Muscle layer of duodenum (tissue), 2 donors: ENCODE measurements at regions not wholly inside any gene's neighbourhood (a gene's known extent, or its start where the extent isn't known, plus 50 kb on each side); places are given as distances from the start of the nearest gene placed in this dataset.

ENCODE experiments used
- H3K27ac ChIP-seq: one replicate; pipeline ENCODE4 v1.7.0; 2013; ENCODE audit warnings: mild to moderate bottlenecking, low read length
- H3K27me3 ChIP-seq: one replicate; pipeline ENCODE4 v1.7.0; 2013; ENCODE audit warnings: low read depth, mild to moderate bottlenecking, control low read depth, low read length
- H3K36me3 ChIP-seq, 2 donors: one replicate each; pipeline ENCODE4 v1.7.0; 2013; ENCODE audit warnings: low read length in 2 of 2, control low read depth in 1 of 2, mild to moderate bottlenecking in 1 of 2; ENCODE audit not compliant: insufficient read depth in 2 of 2, control insufficient read depth in 1 of 2
- H3K4me1 ChIP-seq, 2 donors: one replicate each; pipeline ENCODE4 v1.7.0; 2013; ENCODE audit warnings: low read length in 2 of 2, mild to moderate bottlenecking in 2 of 2, control low read depth in 1 of 2, moderate library complexity in 1 of 2; ENCODE audit not compliant: insufficient read depth in 2 of 2, control insufficient read depth in 1 of 2
- H3K4me3 ChIP-seq, 2 donors: one replicate each; pipeline ENCODE4 v1.7.0; 2013; ENCODE audit warnings: low read length in 2 of 2, low read depth in 1 of 2, mild to moderate bottlenecking in 1 of 2
- H3K9me3 ChIP-seq, 2 donors: one replicate each; pipeline ENCODE4 v1.7.0; 2013; ENCODE audit warnings: low read length in 2 of 2, control low read depth in 1 of 2, mild to moderate bottlenecking in 1 of 2; ENCODE audit not compliant: control insufficient read depth in 1 of 2
- donor health status: healthy.

- Histone ChIP-seq H3K36me3 (no peaks in the 10 kb centered on the region), H3K27ac (no peak overlapping the region), H3K4me1 (peaks cover 0 to 5% of the 10 kb centered on the region in 2 donors), H3K27me3 (no peaks in the 10 kb centered on the region), H3K4me3 (peak overlapping the region; percentile 12 to 49), H3K9me3 (no peaks in the 10 kb centered on the region)
Observed at GRCh38 chr6:166758136-166758704, 131.2 kb upstream of the RPS6KA2 start.

GRCh38 chr6:166757232-166758135 is 130.4 kb upstream of the RPS6KA2 start:
- Histone ChIP-seq H3K27me3 (no peaks in the 10 kb centered on the region), H3K36me3 (no peaks in the 10 kb centered on the region), H3K4me3 (peak overlapping the region; percentile 12 to 49), H3K27ac (no peak overlapping the region), H3K4me1 (peaks cover 0 to 5% of the 10 kb centered on the region in 2 donors), H3K9me3 (no peaks in the 10 kb centered on the region)

- Histone ChIP-seq H3K9me3 (no peaks in the 10 kb centered on the region), H3K36me3 (no peaks in the 10 kb centered on the region), H3K4me1 (peaks cover 0 to 5% of the 10 kb centered on the region in 2 donors), H3K27ac (no peak overlapping the region), H3K27me3 (no peaks in the 10 kb centered on the region), H3K4me3 (no peak overlapping the region)
Observed at GRCh38 chr6:166754218-166755030, 127.4 kb upstream of the RPS6KA2 start.

DNA sequence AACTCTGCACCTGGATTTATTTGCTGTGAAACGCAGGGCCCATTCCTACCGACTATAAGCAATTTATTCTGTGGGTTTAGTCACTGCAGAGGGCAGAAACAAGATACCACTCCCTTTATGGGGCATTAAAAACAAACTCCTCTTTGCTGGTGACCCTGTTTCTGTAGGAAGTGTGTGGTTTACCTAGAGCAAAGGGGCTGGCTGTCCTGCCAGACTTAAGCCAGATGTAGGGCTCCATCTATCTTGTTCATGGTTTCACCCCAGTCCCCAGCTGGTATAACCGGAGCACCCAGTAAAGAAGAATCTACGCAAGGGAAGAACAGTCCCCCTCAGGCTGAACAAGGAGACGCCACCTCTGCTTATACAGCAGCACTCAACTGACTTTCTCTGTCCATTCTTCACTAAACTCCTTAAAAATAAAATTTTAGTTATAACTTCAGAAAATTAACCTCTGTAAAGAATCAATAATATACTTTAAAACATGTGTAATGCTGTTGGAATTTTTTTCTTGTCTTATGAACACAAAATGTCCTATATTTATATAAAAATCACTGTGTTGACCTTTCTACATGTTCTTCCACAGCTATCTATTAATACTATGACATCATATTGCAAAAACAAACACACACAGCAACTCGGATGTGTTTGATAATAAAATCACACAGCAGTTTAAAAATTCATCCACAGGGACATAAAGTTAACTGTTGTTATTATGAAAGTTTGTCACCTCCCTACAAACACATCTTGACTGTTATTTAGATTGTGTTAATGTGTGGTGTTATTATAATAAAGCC is 126.1 kb upstream of the RPS6KA2 start:
- Histone ChIP-seq H3K27ac (no peak overlapping the region), H3K4me3 (no peak overlapping the region), H3K36me3 (no peaks in the 10 kb centered on the region), H3K27me3 (no peaks in the 10 kb centered on the region), H3K4me1 (peaks cover 0 to 5% of the 10 kb centered on the region in 2 donors), H3K9me3 (no peaks in the 10 kb centered on the region)

- Histone ChIP-seq H3K27me3 (no peaks in the 10 kb centered on the region), H3K27ac (no peak overlapping the region), H3K4me3 (no peak overlapping the region), H3K36me3 (no peaks in the 10 kb centered on the region), H3K9me3 (no peaks in the 10 kb centered on the region), H3K4me1 (peaks cover 0 to 2% of the 10 kb centered on the region in 2 donors)
Observed at GRCh38 chr6:166752097-166752496, 125.0 kb upstream of the RPS6KA2 start.

GRCh38 chr6:166751051-166751595 is 124.1 kb upstream of the RPS6KA2 start:
- Histone ChIP-seq H3K36me3 (no peaks in the 10 kb centered on the region), H3K4me1 (peaks cover 0 to 6% of the 10 kb centered on the region in 2 donors)

GRCh38 chr6:166750108-166750793 is 123.2 kb upstream of the RPS6KA2 start:
- Histone ChIP-seq H3K36me3 (no peaks in the 10 kb centered on the region), H3K27ac (no peak overlapping the region), H3K4me1 (peaks cover 0 to 7% of the 10 kb centered on the region in 2 donors), H3K4me3 (no peak overlapping the region), H3K27me3 (no peaks in the 10 kb centered on the region), H3K9me3 (no peaks in the 10 kb centered on the region)

More at GRCh38 chr6:166751051-166751595, 124.1 kb upstream of the RPS6KA2 start:
- H3K9me3 ChIP-seq, result no peaks in the 10 kb centered on the region
- no peak overlapping the region for H3K4me3 ChIP-seq
- H3K27me3 ChIP-seq, result no peaks in the 10 kb centered on the region
- H3K27ac ChIP-seq, result no peak overlapping the region

DNA sequence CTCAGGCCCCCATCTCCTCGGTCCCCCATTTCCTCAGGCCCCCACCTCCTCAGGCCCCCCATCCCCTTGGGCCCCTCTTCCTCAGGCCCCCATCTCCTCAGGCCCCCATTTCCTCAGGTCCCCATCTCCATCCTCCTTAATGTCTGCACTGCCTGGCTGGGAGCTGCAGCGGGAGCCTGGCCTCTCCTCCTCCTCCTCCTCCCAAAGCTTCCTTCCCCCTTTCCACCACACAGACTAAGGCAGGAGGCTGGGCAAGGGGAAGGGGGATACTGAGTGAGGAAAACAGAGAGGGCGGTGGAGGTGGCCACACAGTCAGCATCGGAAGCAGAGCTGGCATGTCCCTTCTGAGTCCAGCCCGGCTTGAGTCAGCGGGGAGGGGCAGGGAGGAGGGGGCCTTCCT is 122.6 kb upstream of the RPS6KA2 start:
- no peaks in the 10 kb centered on the region for H3K27me3 ChIP-seq
- H3K4me3 ChIP-seq, result no peak overlapping the region
- H3K27ac ChIP-seq, result no peak overlapping the region
- no peaks in the 10 kb centered on the region for H3K9me3 ChIP-seq
- H3K4me1 ChIP-seq, result peaks cover 0 to 7% of the 10 kb centered on the region in 2 donors
- H3K36me3 ChIP-seq, result no peaks in the 10 kb centered on the region

DNA sequence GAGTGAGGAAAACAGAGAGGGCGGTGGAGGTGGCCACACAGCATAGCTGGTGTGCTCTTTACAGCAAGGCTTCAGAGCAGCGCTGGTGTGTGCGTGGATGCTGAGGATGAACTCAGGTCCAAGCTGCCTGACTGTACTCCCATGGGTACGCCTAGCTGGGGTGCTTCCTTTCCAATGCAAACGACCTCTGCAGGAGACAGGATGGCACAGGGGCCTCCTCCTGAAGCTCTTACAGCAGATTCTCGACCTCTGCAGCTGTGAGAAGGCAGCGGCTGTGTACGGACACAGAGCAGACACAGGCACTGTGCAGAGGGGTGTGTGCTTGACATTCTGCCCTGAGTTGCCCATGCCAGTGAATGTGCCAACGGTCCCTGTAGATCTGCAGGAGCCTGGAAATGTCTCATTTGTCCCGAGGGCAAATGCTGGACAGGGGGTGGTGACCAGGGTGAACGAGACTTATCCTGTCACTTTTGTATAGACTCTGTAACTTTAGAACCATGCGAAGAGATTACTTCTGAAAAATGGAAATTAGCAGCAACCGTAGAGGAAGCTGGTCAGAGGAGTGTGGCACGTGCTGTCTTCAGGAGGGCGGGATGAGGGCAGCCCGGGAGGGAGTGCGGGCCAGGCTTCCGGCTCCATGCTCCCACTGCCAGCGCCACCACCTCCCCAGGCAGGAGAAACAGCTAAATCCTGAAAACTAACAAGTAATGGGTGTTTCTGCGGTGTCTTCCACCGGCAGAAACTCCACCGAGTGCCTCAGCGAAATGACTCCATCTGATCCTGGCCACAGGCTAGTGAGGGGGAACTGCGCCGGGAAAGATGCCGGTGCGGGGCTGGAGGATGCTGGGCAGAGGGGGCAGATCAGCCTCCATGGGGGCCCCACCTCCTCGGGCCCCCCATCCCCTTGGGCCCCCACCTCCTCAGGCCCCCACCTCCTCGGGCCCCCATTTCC is 120.9 kb upstream of the RPS6KA2 start:
- no peaks in the 10 kb centered on the region for H3K27me3 ChIP-seq
- no peaks in the 10 kb centered on the region for H3K9me3 ChIP-seq
- H3K4me1 ChIP-seq, result peaks cover 0 to 7% of the 10 kb centered on the region in 2 donors
- H3K4me3 ChIP-seq, result no peak overlapping the region
- H3K27ac ChIP-seq, result no peak overlapping the region
- H3K36me3 ChIP-seq, result no peaks in the 10 kb centered on the region
